Fibroblast of lung (primary cell): ENCODE measurements at regions not wholly inside any gene's neighbourhood (a gene's known extent, or its start where the extent isn't known, plus 50 kb on each side); places are given as distances from the start of the nearest gene placed in this dataset.

Experiments
- DNase-seq, 2 donors: peaks; one replicate each; pipeline versions ENCODE4 v3.0.0 to v3.0.0-alpha.2; 2010; ENCODE audit warnings: low read depth in 2 of 2
- H2AFZ ChIP-seq: 2 replicates; pipeline ENCODE4 v1.5.1; 2012; ENCODE audit warnings: low read length, control low read depth, inconsistent platforms
- H3K27ac ChIP-seq: 2 replicates; pipeline ENCODE4 v1.5.1; 2011; ENCODE audit warnings: low read length, control low read depth; ENCODE audit not compliant: insufficient read depth
- H3K27me3 ChIP-seq: 2 replicates; pipeline ENCODE4 v1.5.1; 2011; ENCODE audit warnings: mild to moderate bottlenecking, low read length; ENCODE audit not compliant: control insufficient read depth, insufficient read depth
- H3K36me3 ChIP-seq: 2 replicates; pipeline ENCODE4 v1.5.1; 2011; ENCODE audit warnings: low read length; ENCODE audit not compliant: control insufficient read depth, insufficient read depth
- H3K4me1 ChIP-seq: 2 replicates; pipeline ENCODE4 v1.5.1; 2011; ENCODE audit warnings: low read length; ENCODE audit not compliant: control insufficient read depth, insufficient read depth; ENCODE audit errors: extremely low read depth
- H3K4me2 ChIP-seq: 2 replicates; pipeline ENCODE4 v1.5.1; 2011; ENCODE audit warnings: low read length, control low read depth; ENCODE audit not compliant: insufficient read depth; ENCODE audit errors: extremely low read depth
- H3K4me3 ChIP-seq, 4 experiments: fragments of 200-600 bp in 1 of 4; sonication (generic) in 1 of 4; replicated peaks in 1 of 4; 2 replicates each; pipeline ENCODE4 v1.5.1; 2011 to 2016; ENCODE audit warnings: low read length in 4 of 4, low read depth in 3 of 4, mild to moderate bottlenecking in 3 of 4, control low read depth in 2 of 4, inconsistent platforms in 1 of 4, mixed read lengths in 1 of 4; ENCODE audit not compliant: insufficient read depth in 1 of 4; ENCODE audit errors: control extremely low read depth in 1 of 4
- H3K79me2 ChIP-seq: 2 replicates; pipeline ENCODE4 v1.5.1; 2012; ENCODE audit warnings: mild to moderate bottlenecking, low read length, inconsistent platforms; ENCODE audit not compliant: control insufficient read depth, insufficient read depth
- H3K9ac ChIP-seq: 2 replicates; pipeline ENCODE4 v1.5.1; 2011; ENCODE audit warnings: mild to moderate bottlenecking, low read length, control low read depth; ENCODE audit not compliant: insufficient read depth
- H3K9me3 ChIP-seq: 2 replicates; pipeline ENCODE4 v1.5.1; 2012; ENCODE audit warnings: low read depth, low read length; ENCODE audit not compliant: control insufficient read depth, insufficient read depth
- H4K20me1 ChIP-seq: 2 replicates; pipeline ENCODE4 v1.5.1; 2011; ENCODE audit warnings: low read length; ENCODE audit not compliant: control insufficient read depth, insufficient read depth; ENCODE audit errors: extremely low read depth
- EZH2 ChIP-seq: IDR thresholded peaks from 2 replicates; pipeline ENCODE4 v1.5.1; 2012; ENCODE audit warnings: low read length, control low read depth, mild to moderate bottlenecking; ENCODE audit errors: missing control alignments
- TF ChIP-seq, protein P1 (sequence below), 2 donors: IDR thresholded peaks in 1 of 2; conservative IDR thresholded peaks in 1 of 2; 1 replicate in 1 of 2; 2 replicates in 1 of 2; pipeline ENCODE4 v1.5.1; 2011 to 2012; ENCODE audit warnings: low read length in 2 of 2, control low read depth in 1 of 2, inconsistent platforms in 1 of 2, low read depth in 1 of 2, mild to moderate bottlenecking in 1 of 2

- H3K9ac ChIP-seq, result no peak overlapping the region
- no peak overlapping the region for H2AFZ ChIP-seq
- H3K4me2 ChIP-seq, result no peak overlapping the region
- TF ChIP-seq, protein P1, sequence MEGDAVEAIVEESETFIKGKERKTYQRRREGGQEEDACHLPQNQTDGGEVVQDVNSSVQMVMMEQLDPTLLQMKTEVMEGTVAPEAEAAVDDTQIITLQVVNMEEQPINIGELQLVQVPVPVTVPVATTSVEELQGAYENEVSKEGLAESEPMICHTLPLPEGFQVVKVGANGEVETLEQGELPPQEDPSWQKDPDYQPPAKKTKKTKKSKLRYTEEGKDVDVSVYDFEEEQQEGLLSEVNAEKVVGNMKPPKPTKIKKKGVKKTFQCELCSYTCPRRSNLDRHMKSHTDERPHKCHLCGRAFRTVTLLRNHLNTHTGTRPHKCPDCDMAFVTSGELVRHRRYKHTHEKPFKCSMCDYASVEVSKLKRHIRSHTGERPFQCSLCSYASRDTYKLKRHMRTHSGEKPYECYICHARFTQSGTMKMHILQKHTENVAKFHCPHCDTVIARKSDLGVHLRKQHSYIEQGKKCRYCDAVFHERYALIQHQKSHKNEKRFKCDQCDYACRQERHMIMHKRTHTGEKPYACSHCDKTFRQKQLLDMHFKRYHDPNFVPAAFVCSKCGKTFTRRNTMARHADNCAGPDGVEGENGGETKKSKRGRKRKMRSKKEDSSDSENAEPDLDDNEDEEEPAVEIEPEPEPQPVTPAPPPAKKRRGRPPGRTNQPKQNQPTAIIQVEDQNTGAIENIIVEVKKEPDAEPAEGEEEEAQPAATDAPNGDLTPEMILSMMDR (conservative IDR thresholded peaks at IDR 0.05 in 1 of 2, IDR thresholded peaks at IDR 0.05 in 1 of 2; ENCODE audit: low read depth in 1 of 2, low read length in 2 of 2), result no peak
- TF ChIP-seq EZH2, result no peak
- H3K4me3 ChIP-seq, result no peak overlapping the region
- no peaks in the 10 kb centered on the region for H3K36me3 ChIP-seq
- DNase-seq, result no peak
- H3K27ac ChIP-seq, result no peak overlapping the region
- no peaks in the 10 kb centered on the region for H3K27me3 ChIP-seq
- no peaks in the 10 kb centered on the region for H4K20me1 ChIP-seq
- peaks cover 5% of the 10 kb centered on the region for H3K4me1 ChIP-seq
- no peaks in the 10 kb centered on the region for H3K9me3 ChIP-seq
- H3K79me2 ChIP-seq, result no peaks in the 10 kb centered on the region
Observed at GRCh38 chr11:122348659-122349409, 232.8 kb upstream of the BLID start.

- Histone ChIP-seq H4K20me1 (no peaks in the 10 kb centered on the region), H3K4me3 (no peak overlapping the region), H3K4me1 (peaks cover 11% of the 10 kb centered on the region), H3K4me2 (no peak overlapping the region), H3K9ac (no peak overlapping the region), H3K27me3 (no peaks in the 10 kb centered on the region), H3K27ac (no peak overlapping the region), H3K36me3 (no peaks in the 10 kb centered on the region), H2AFZ (no peak overlapping the region), H3K79me2 (no peaks in the 10 kb centered on the region), H3K9me3 (no peaks in the 10 kb centered on the region)
- no peak for TF ChIP-seq EZH2
- TF ChIP-seq, protein P1 (conservative IDR thresholded peaks at IDR 0.05 in 1 of 2, IDR thresholded peaks at IDR 0.05 in 1 of 2; ENCODE audit: low read depth in 1 of 2, low read length in 2 of 2), result no peak
- DNase-seq, result no peak
Observed at GRCh38 chr11:122346006-122346405, 230.0 kb upstream of the BLID start.

DNA sequence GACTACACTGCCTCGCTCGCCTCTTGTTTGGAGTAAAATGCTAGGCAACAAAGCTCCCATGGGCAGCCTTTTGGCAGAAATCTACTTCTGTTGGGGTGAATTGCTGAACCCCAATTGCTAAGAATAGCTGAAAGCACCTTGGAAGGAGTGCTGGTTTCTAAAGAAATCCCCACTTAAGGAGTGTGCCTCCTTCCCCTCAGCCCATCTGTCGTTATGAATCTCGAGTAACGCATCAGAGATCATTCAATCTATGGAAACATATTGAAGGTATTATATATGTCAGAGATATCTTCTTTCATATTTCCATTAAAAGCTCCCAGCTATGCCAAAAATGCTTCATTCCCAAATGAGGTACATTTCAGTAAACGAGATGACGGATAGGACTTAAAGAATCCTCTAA lies 229.6 kb upstream of the BLID start:
- no peak overlapping the region for H3K4me2 ChIP-seq
- no peak overlapping the region for H2AFZ ChIP-seq
- H3K4me1 ChIP-seq, result peaks cover 11% of the 10 kb centered on the region
- H3K27me3 ChIP-seq, result no peaks in the 10 kb centered on the region
- no peaks in the 10 kb centered on the region for H3K36me3 ChIP-seq
- TF ChIP-seq EZH2, result no peak
- TF ChIP-seq, protein P1 (conservative IDR thresholded peaks at IDR 0.05 in 1 of 2, IDR thresholded peaks at IDR 0.05 in 1 of 2; ENCODE audit: low read depth in 1 of 2, low read length in 2 of 2), result no peak
- no peak overlapping the region for H3K4me3 ChIP-seq
- H3K9me3 ChIP-seq, result no peaks in the 10 kb centered on the region
- H3K79me2 ChIP-seq, result no peaks in the 10 kb centered on the region
- no peak overlapping the region for H3K9ac ChIP-seq
- no peaks in the 10 kb centered on the region for H4K20me1 ChIP-seq
- H3K27ac ChIP-seq, result no peak overlapping the region
- DNase-seq, result no peak
